ENCODE measurements at regions not wholly inside any gene's neighbourhood (a gene's known extent, or its start where the extent isn't known, plus 50 kb on each side); places are given as distances from the start of the nearest gene placed in this dataset.

DNA sequence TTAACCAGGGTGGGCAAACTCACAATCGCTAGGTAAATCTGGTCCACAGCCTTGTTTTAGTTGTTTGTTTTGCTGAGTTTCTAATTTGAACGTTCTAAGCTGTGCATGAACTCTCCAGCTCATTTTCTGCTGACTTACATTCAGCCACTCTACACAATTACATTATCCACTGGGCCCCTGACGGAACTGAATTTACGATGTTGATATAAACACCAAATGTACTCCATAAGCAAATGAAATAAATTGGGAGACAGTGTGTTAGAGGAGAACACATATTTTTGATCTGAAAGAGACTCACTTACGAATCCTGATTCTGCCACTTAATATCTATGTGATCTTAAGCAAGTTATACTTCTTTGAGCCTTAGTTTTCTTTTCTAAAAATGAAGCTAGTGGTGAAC lies 393.4 kb downstream of the ZNF608 start:
- 87 to 94% (median 91%) methylated on average over 5 of the region's 5 CpGs for WGBS, 5 donors
- Histone ChIP-seq H3K27me3 (replicated peaks in 1 of 7) (no peaks in the 10 kb centered on the region), H3K4me1 (no peaks in the 10 kb centered on the region), H3K36me3 (no peaks in the 10 kb centered on the region), H3K4me3 (no peak overlapping the region), H3K9me3 (peaks cover 0 to 8% (median 0%) of the 10 kb centered on the region in 8 donors), H3K27ac (no peak overlapping the region)
- intact Hi-C loops (cut with DNase I; ENCODE audit: low total_unique reads): no loop called here
- TF ChIP-seq POLR2AphosphoS5 (IDR thresholded peaks at IDR 0.05) (no peak), CTCF (IDR thresholded peaks at IDR 0.05 in 8 of 11, conservative IDR thresholded peaks at IDR 0.05 in 3 of 11) (no peak), POLR2A (IDR thresholded peaks at IDR 0.05) (no peak)
- no peak for DNase-seq

- TF ChIP-seq POLR2A (IDR thresholded peaks at IDR 0.05) (no peak), POLR2AphosphoS5 (IDR thresholded peaks at IDR 0.05) (no peak), CTCF (IDR thresholded peaks at IDR 0.05 in 8 of 11, conservative IDR thresholded peaks at IDR 0.05 in 3 of 11) (no peak)
- H3K4me3 ChIP-seq: no peak overlapping the region
- H3K27me3 ChIP-seq (replicated peaks in 1 of 7): no peaks in the 10 kb centered on the region
- DNase-seq: no peak
- H3K36me3 ChIP-seq: no peaks in the 10 kb centered on the region
- H3K9me3 ChIP-seq: peaks cover 0 to 8% (median 0%) of the 10 kb centered on the region in 8 donors
- no peaks in the 10 kb centered on the region for H3K4me1 ChIP-seq
- intact Hi-C loops (cut with DNase I; ENCODE audit: low total_unique reads): no loop called here
- 49 to 55% (median 50%) methylated on average over 4 of the region's 4 CpGs for WGBS, 5 donors
- H3K27ac ChIP-seq: no peak overlapping the region
Observed at GRCh38 chr5:124352312-124352711, 394.1 kb downstream of the ZNF608 start.

DNA sequence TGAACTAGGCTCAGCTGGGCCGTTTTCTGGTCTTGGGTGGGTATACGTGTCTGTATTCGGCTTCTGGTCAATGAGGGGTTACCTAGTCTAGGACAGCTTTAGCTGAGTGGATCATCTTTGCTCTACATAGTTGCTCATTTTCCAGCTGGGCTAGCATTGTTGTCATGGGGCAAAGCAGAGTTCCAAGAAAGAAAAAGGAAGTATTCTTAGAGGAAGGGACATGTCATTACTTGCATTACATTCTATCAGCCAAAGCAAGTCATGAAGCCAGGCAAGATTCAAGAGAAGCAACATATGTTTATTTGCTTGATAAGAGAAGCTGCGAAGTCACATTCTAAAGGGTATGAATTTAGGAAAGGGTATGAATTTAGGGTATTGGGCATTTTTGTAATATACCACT lies 396.5 kb downstream of the ZNF608 start:
- Histone ChIP-seq H3K27ac (no peak overlapping the region), H3K36me3 (no peaks in the 10 kb centered on the region), H3K9me3 (peaks cover 0 to 6% (median 0%) of the 10 kb centered on the region in 8 donors), H3K4me3 (no peak overlapping the region), H3K4me1 (no peaks in the 10 kb centered on the region), H3K27me3 (replicated peaks in 1 of 7) (no peaks in the 10 kb centered on the region)
- no peak for DNase-seq
- WGBS, 5 donors: 84 to 94% (median 93%) methylated on average over 4 of the region's 4 CpGs
- no peak for TF ChIP-seq CTCF (IDR thresholded peaks at IDR 0.05 in 8 of 11, conservative IDR thresholded peaks at IDR 0.05 in 3 of 11)
- TF ChIP-seq POLR2AphosphoS5 (IDR thresholded peaks at IDR 0.05): no peak
- no peak for TF ChIP-seq POLR2A (IDR thresholded peaks at IDR 0.05)
- intact Hi-C loops (cut with DNase I; ENCODE audit: low total_unique reads): no loop called here

DNA sequence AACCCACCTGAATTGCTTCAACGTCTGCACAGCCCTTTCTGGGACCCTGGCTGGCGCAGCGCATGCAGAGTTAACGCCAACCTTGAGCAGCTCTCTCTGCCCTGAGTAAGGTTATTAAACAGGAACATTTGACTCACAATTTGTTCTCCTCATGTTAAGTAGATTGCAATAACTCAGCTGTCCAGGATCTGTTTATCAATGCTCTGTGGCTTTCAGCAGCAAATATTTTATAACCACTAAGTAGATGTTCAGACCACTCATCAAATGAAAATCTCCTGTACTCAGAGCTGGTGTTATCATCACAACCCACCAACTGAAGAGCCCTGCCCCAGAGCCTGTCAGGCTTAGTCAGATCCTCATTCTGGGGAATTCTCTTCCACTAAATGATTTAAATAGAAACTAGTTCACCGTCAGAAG lies 403.0 kb downstream of the ZNF608 start:
- no peaks in the 10 kb centered on the region for H3K27me3 ChIP-seq (replicated peaks in 1 of 7)
- no peaks in the 10 kb centered on the region for H3K4me1 ChIP-seq
- no peaks in the 10 kb centered on the region for H3K36me3 ChIP-seq
- intact Hi-C loops (cut with DNase I; ENCODE audit: low total_unique reads): no loop called here
- no peak overlapping the region for H3K27ac ChIP-seq
- no peak overlapping the region for H3K4me3 ChIP-seq
- TF ChIP-seq POLR2A (IDR thresholded peaks at IDR 0.05) (no peak), POLR2AphosphoS5 (IDR thresholded peaks at IDR 0.05) (no peak), CTCF (IDR thresholded peaks at IDR 0.05 in 8 of 11, conservative IDR thresholded peaks at IDR 0.05 in 3 of 11) (no peak)
- no peaks in the 10 kb centered on the region for H3K9me3 ChIP-seq
- 86 to 91% (median 86%) methylated on average over 5 of the region's 5 CpGs for WGBS, 5 donors
- no peak for DNase-seq

Measured in spleen (tissue), 11 donors.